Mesodermal cell (in vitro differentiated cells): ENCODE measurements at regions not wholly inside any gene's neighbourhood (a gene's known extent, or its start where the extent isn't known, plus 50 kb on each side); places are given as distances from the start of the nearest gene placed in this dataset.

Source experiments
- H3K27ac ChIP-seq: 2 replicates; pipeline ENCODE4 v1.7.0; 2013; ENCODE audit warnings: mild to moderate bottlenecking, low read depth, low read length, moderate library complexity; ENCODE audit not compliant: severe bottlenecking
- H3K36me3 ChIP-seq: 2 replicates; pipeline ENCODE4 v1.7.1; 2013; ENCODE audit warnings: mild to moderate bottlenecking, low read length, moderate library complexity; ENCODE audit not compliant: control insufficient read depth, insufficient read depth
- H3K4me1 ChIP-seq: one replicate; pipeline ENCODE4 v1.7.1; 2013; ENCODE audit warnings: mild to moderate bottlenecking, low read length; ENCODE audit not compliant: insufficient read depth, control insufficient read depth, poor library complexity, severe bottlenecking
- H3K4me3 ChIP-seq: 2 replicates; pipeline ENCODE4 v1.7.0; 2013; ENCODE audit warnings: low read length, control low read depth, mild to moderate bottlenecking; ENCODE audit not compliant: insufficient read depth, poor library complexity, severe bottlenecking; ENCODE audit errors: extremely low read depth
- H3K9me3 ChIP-seq: 2 replicates; pipeline ENCODE4 v1.7.1; 2013; ENCODE audit warnings: mild to moderate bottlenecking, low read length, moderate library complexity; ENCODE audit not compliant: control insufficient read depth
- WGBS, 2 experiments: methylation state at CpG; one replicate each; pipeline ENCODE4 v1.1.5; 2013; ENCODE audit warnings: missing lambda C conversion rate in 2 of 2; ENCODE audit not compliant: insufficient coverage in 2 of 2; 5-methylcytosine and 5-hydroxymethylcytosine counted together

- WGBS, 2 experiments, result 100% methylated on average over 1 of the region's 3 CpGs; no CpG with 5 or more reads in 1 of the 2 experiments
- Histone ChIP-seq H3K36me3 (no peaks in the 10 kb centered on the region), H3K4me3 (no peak overlapping the region), H3K4me1 (peaks cover 16% of the 10 kb centered on the region), H3K9me3 (no peaks in the 10 kb centered on the region), H3K27ac (no peak overlapping the region)
These were observed 400.3 kb upstream of the TRIB2 start for GRCh38 chr2:12316476-12316875.

GRCh38 chr2:12317286-12317685 lies 399.4 kb upstream of the TRIB2 start:
- Histone ChIP-seq H3K9me3 (no peaks in the 10 kb centered on the region), H3K27ac (no peak overlapping the region), H3K36me3 (no peaks in the 10 kb centered on the region), H3K4me3 (no peak overlapping the region), H3K4me1 (peaks cover 21% of the 10 kb centered on the region)
- 50 to 67% methylated on average over 1 to 3 of the region's 3 CpGs for WGBS, 2 experiments

- no peaks in the 10 kb centered on the region for H3K9me3 ChIP-seq
- H3K4me1 ChIP-seq, result peaks cover 21% of the 10 kb centered on the region
- no peak overlapping the region for H3K4me3 ChIP-seq
- H3K36me3 ChIP-seq, result no peaks in the 10 kb centered on the region
- no peak overlapping the region for H3K27ac ChIP-seq
- 94 to 96% methylated on average over 6 of the region's 6 CpGs for WGBS, 2 experiments
These were observed 398.8 kb upstream of the TRIB2 start for GRCh38 chr2:12317814-12318426.

- Histone ChIP-seq H3K4me3 (no peak overlapping the region), H3K9me3 (no peaks in the 10 kb centered on the region), H3K36me3 (no peaks in the 10 kb centered on the region), H3K4me1 (peaks cover 21% of the 10 kb centered on the region), H3K27ac (no peak overlapping the region)
- 90 to 94% methylated on average over 4 to 6 of the region's 8 CpGs for WGBS, 2 experiments
These were observed 398.2 kb upstream of the TRIB2 start for GRCh38 chr2:12318427-12319057.

- H3K36me3 ChIP-seq, result no peaks in the 10 kb centered on the region
- H3K9me3 ChIP-seq, result no peaks in the 10 kb centered on the region
- H3K4me3 ChIP-seq, result no peak overlapping the region
- H3K4me1 ChIP-seq, result peaks cover 22% of the 10 kb centered on the region
- 93 to 97% methylated on average over 3 of the region's 7 CpGs for WGBS, 2 experiments
- H3K27ac ChIP-seq, result no peak overlapping the region
These were observed 396.6 kb upstream of the TRIB2 start for GRCh38 chr2:12320027-12320734.

GRCh38 chr2:12320991-12321641 lies 395.6 kb upstream of the TRIB2 start:
- Histone ChIP-seq H3K4me1 (peaks cover 30% of the 10 kb centered on the region), H3K9me3 (no peaks in the 10 kb centered on the region), H3K4me3 (no peak overlapping the region), H3K36me3 (no peaks in the 10 kb centered on the region), H3K27ac (peak overlapping the region; percentile 66)
- 65 to 93% methylated on average over 3 of the region's 7 CpGs for WGBS, 2 experiments

- Histone ChIP-seq H3K4me3 (no peak overlapping the region), H3K9me3 (no peaks in the 10 kb centered on the region), H3K36me3 (no peaks in the 10 kb centered on the region), H3K27ac (no peak overlapping the region), H3K4me1 (peaks cover 34% of the 10 kb centered on the region)
- WGBS, 2 experiments, result 100% methylated on average over 2 of the region's 2 CpGs
These were observed 394.9 kb upstream of the TRIB2 start for GRCh38 chr2:12321886-12322285.

GRCh38 chr2:12325806-12326205 lies 390.9 kb upstream of the TRIB2 start:
- Histone ChIP-seq H3K36me3 (no peaks in the 10 kb centered on the region), H3K27ac (peak overlapping the region; percentile 64), H3K4me3 (no peak overlapping the region), H3K4me1 (peaks cover 25% of the 10 kb centered on the region), H3K9me3 (no peaks in the 10 kb centered on the region)
- WGBS, 2 experiments, result 83 to 88% methylated on average over 8 of the region's 9 CpGs

GRCh38 chr2:12326449-12327190 lies 390.1 kb upstream of the TRIB2 start:
- H3K4me3 ChIP-seq, result no peak overlapping the region
- H3K27ac ChIP-seq, result no peak overlapping the region
- H3K36me3 ChIP-seq, result no peaks in the 10 kb centered on the region
- no peaks in the 10 kb centered on the region for H3K9me3 ChIP-seq
- H3K4me1 ChIP-seq, result peaks cover 20% of the 10 kb centered on the region
- 86 to 94% methylated on average over 7 to 12 of the region's 12 CpGs for WGBS, 2 experiments

GRCh38 chr2:12330916-12331315 lies 385.8 kb upstream of the TRIB2 start:
- Histone ChIP-seq H3K36me3 (no peaks in the 10 kb centered on the region), H3K9me3 (peaks cover 3% of the 10 kb centered on the region), H3K27ac (no peak overlapping the region), H3K4me3 (no peak overlapping the region), H3K4me1 (peaks cover 9% of the 10 kb centered on the region)
- WGBS, 2 experiments, result 93 to 98% methylated on average over 3 of the region's 3 CpGs
